GM18526 (cell line): ENCODE measurements at regions not wholly inside any gene's neighbourhood (a gene's known extent, or its start where the extent isn't known, plus 50 kb on each side); places are given as distances from the start of the nearest gene placed in this dataset.

ENCODE experiments used
- POLR2A ChIP-seq: IDR thresholded peaks from 3 replicates; pipeline ENCODE4 v1.6.1; 2011; ENCODE audit not compliant: insufficient read length; ENCODE audit errors: extremely low read depth

DNA sequence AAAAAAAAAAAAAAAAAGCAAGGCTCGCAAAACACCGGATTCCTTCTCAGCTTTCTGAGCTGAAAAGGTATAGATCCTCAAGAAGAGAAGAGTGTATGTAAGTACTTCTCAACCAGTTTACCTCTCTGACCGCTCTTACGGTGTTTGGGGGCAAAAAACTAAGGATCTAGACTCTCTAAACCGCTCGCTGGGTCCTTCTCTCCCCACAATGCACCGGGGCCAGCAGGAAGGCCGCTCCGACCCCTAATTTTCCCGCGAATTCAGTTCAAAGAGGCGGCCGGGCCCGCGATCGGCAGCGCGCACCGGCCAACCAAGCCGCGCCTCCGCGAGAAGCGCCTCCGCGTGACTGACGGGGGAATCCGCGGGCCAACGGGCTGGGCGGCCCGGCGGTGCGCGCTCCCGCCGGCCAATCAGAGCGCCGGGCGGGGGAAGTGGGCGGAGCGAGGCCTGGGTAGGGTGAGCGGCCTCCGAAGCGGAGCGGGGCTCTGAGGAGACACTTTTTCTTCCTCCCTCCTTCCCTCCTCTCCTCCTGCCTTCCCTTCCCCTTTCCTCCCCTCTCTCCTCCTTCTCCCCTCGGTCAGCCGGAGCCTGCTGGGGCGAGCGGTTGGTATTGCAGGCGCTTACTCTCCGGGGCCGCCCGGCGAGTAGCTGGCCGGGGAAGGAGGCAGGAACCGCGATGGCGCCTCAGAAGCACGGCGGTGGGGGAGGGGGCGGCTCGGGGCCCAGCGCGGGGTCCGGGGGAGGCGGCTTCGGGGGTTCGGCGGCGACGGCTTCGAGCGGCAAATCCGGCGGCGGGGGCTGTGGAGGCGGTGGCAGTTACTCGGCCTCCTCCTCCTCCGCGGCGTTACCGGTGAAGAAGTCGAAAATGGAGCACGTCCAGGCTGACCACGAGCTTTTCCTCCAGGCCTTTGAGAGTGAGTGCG lies 93.0 kb downstream of the CRLF3 start:
- peak; percentile 74 for TF ChIP-seq POLR2A

DNA sequence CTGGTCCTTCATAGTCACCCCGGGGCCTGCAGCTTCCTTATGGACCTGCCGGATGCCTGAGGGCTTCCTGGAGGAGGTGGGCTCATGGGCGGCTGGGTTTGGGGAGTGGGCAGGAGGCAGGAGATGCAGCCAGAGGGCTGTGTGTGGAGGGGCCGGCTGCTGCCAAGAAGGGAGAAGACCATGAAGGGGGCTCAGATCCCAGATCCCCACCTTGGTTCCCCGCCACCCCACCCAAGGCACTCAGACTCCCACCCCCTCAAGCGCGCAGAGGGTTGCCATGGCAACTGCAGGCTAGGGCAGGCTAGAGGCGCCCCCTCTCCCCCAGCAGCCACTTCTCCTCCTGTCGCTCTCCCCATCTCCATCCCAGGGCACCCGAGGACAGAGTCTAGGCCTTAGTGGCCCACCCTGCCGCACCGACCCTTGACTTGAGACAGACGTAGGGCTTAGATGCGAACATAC lies 104.5 kb downstream of the CRLF3 start:
- TF ChIP-seq POLR2A: no peak

DNA sequence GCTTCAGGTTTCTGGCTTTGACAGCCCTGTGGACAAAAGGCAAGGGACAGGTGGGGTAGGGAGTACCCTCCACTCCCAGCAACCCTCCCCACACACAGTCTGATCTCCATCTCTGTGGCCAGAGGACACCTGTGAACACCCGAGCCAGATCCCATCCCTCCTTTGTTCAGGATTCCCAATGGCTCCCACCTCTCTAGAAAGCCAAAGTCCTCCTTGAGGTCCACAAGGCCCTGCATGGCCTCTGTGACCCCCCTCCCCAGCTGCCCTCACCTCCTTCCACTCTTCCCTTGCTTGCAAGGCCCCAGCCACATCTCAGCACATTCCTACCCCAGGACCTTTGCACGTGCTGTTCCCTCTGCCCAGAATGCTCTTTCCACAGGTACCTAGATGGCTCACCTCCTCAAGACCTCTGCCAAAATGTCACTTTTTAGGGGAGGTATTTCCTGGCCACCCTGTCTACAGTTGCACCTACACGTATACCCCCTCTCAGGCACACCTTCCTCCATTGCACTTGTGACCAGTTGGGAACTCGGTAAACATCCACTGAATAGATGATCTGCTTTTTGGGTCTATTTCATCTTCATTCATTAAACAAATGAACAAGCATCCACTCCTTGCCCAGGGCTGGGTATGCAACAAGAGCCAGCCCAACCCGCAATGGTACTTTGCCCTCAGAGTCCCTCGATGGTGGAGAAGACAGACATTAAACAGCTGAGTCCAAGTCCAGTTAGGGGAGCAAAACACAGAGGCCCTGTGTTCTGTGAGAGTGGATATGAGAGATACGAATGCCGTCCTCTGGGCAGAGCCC lies 107.0 kb downstream of the CRLF3 start:
- no peak for TF ChIP-seq POLR2A

DNA sequence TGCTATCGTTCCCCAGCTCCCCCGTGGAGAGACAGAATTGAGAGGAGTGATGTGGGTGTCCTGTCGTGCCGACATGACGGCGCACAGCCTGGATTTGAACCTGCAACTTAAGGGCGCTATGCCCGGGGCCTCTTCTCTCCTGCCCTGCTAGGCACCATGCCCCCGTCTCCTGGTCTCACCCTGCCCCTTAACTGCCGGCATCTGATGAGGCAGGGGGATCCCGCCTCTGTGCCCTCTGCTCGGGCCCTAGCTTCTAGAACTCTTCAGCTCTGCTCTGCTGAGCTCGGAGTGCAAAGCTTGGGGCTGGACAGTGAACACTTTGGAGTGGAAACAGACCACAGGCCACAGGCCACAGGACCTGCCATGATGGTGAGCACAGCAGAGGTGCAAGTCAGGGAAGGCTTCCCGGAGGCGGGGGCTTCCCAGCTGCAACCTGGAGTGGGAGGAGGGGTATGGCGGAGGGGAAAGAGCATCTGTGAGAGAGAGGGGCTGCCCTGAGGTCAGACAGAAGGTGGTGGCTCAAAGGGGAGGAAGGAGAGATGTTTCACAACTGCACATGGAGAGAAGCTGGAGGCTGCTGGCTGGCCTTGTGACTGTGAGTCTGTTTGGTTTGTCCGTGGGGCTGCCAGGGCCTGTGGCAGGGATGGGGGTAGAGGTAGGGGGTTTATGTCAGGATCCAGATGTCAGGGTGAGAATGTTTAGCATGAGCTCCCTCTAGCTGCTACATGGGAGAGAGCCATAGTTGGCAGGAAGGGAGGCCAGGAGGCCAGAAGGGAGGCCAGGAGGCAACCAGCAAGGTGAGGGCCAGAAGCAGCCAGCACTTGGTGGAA lies 107.8 kb downstream of the CRLF3 start:
- TF ChIP-seq POLR2A: no peak

GRCh38 chr17:30701498-30701989 lies 122.9 kb downstream of the CRLF3 start:
- no peak for TF ChIP-seq POLR2A

DNA sequence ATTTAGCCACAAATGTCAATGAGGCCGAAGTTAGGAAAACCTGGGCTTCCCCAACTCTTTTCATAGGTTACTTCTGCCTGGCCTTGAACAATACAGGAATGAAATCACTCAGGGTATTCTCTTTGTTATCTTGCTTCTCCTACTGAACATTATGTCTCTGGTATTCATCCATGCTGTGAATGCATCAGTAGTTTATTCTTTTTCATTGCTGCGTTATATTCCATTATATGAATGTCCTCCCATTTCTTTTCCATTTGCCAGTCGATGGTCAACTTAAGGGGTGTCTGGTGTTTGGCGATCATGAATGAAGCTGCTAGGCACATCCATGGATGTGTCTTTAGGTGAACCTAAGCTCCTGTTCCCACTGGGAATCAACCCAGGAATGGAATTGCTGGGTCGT lies 128.3 kb downstream of the CRLF3 start:
- no peak for TF ChIP-seq POLR2A

DNA sequence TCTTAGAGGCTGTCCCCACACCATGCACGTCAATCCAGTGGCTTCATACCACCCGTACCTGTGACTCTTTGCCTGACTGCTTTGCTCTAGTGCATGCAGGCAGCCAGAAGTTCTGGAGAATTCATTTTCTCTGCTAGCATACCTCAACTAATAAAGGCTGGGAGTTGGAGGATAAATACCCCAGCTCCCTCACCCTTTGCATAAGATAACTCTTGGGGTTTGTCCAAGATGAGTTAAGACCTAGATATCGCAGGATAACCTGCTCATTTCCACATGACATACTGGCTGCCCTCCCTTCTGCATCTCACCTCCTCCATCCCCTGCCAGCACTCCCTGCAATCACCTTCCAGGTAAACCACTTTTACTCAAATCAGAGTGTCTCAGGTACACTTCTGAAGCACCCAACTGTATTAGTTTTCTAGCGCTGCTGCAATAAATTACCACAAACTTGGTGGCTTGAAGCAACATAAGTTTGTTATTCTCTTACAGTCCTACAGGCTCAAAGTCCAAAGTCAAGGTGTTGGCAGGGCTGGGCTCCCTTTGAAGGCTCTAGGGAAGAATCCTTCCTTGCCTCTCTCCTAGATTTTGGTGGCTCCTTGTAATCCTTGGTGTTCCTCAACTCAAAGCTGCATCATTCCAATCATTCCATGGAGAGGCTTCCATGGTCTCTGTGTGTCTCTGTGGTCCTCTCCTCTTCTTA lies 146.8 kb downstream of the CRLF3 start:
- no peak for TF ChIP-seq POLR2A

GRCh38 chr17:30605523-30605922 lies 128.3 kb downstream of the GOSR1 start:
- TF ChIP-seq POLR2A: no peak

DNA sequence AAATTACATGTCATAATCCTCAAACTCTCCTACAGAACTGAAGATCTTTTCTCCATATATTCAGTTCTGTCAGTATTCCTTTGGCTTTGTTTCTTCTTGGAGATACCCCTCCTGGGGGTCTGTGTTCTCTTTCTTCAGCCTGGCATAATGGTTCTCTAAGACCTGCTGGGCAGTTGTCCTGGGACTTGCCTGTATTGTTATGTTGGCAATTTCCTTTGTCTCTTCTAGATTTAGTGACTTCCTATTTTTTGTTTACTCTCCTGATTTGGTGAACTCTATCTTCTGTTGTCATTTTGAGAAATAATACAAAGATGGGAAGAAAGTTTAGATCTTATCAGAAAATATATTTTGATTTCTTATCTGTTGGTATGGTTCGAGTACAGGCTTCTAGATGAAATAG lies 127.8 kb downstream of the GOSR1 start:
- TF ChIP-seq POLR2A: no peak

GRCh38 chr17:30600830-30601494 lies 123.8 kb downstream of the GOSR1 start:
- no peak for TF ChIP-seq POLR2A

GRCh38 chr17:30600060-30600829 lies 123.0 kb downstream of the GOSR1 start:
- TF ChIP-seq POLR2A: no peak

DNA sequence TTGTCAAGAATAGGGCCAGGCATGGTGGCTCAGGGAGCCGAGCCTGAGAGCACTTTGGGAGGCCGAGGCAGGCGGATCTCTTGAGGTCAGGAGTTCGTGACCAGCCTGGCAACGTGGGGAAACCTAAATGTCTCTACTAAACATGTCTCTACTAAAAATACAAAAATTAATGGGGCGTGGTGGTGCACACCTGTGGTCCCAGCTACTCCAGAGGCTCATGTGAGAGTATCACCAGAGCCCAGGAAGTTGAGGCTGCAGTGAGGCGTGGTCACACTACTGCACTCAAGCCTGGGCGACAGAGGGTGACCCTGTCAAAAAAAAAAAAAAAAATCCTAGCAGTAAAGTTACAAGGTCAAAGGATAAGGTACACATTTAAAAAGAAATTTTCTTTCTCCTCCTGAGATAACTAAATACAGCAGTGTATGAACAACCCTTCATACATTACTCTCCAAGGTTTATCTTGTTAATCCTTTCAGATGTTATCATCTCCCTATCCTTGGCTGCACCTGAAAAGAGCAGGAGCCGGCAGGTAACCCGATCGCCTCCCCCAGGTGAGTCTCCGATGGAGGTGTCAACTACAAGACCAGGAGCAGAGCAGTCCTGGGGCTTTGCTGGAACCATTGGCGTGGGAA lies 122.3 kb downstream of the GOSR1 start:
- TF ChIP-seq POLR2A: no peak

DNA sequence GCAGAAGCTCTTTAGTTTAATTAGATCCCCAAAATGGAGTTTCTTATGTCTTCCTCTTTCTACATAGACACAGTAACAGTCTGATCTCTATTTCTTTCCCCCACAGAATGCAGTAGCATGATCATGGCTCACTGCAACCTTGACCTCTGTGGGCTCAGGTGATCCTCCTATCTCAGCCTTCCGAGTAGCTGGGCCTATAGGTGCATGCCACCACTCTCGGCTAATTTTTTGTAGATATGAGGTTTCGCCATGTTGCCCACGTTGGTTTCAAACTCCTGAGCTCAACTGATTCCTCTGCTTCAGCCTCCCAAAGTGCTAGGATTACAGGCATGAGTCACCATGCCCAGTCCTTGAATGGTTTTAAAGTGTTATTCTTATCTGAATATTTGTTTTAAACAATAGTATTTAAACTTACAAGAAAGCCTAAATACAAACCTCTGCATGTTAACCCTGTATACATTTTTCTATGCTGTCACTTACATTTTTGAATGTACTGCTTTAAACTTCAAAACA lies 120.6 kb downstream of the GOSR1 start:
- no peak for TF ChIP-seq POLR2A
